DMS153 treated with DMSO at 0.1 percent for 48 hours (cell line): ENCODE measurements at regions not wholly inside any gene's neighbourhood (a gene's known extent, or its start where the extent isn't known, plus 50 kb on each side); places are given as distances from the start of the nearest gene placed in this dataset.

ENCODE experiments used
- DNase-seq: peaks from one replicate; lab custom pipeline; 2025; ENCODE audit not compliant: unreplicated experiment; lab: John Stamatoyannopoulos, UW

DNA sequence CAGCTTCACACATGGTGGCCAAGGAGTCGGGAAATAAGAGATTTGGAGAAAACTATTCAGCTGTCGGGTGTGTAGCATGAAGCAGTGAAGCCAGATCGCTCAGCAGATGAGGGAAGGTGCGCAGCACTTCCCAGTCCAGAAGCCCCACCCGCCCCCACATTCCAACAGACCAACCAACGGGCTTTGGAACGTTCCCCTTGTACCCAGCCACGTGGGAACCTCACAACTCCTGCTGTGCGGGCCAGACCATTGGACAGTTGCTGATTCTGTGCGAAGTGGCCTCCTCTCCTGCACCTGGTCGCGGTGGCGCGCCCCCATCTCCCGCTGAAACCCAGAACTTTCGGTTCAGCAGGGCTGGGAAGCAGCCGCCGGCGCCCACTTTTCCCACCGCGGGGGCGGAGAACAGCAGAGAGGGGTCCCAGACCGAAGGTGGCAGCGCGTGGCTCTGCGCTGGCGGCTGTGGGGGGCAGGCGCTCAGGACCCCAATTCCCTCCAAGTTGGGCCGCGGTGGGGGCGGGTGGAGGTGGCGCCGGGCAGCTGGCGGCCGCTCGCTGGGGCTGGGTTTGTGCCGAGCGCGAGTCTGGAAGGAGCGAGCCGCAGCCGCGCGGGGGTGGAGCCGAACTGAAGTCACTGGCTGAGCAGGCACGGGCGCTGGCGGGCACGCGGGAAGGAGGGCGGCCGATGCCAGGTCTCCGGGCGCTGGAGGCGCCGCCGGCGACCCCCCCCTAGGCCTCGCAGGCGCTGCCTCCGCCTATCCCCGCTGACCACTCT lies 1301.5 kb upstream of the SORCS1 start:
- DNase-seq, result no peak

DNA sequence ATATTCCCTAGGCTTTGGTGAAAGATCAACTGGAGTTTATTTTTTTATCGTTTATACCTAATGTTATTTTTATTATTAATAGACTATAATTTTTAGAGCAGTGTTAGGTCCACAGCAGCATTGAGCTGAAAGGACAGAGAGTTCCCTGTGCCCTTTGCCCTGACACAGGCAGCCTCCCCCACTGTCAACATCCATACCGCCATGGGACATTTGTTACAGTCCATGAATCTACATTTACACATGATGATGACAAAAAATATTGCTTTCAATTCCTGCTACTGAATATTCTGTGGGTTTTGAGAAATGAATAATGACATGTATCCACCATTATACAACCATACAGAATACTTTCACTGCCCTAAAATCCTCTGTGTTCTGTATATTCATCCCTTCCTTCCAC lies 1297.5 kb upstream of the SORCS1 start:
- DNase-seq, result no peak

DNA sequence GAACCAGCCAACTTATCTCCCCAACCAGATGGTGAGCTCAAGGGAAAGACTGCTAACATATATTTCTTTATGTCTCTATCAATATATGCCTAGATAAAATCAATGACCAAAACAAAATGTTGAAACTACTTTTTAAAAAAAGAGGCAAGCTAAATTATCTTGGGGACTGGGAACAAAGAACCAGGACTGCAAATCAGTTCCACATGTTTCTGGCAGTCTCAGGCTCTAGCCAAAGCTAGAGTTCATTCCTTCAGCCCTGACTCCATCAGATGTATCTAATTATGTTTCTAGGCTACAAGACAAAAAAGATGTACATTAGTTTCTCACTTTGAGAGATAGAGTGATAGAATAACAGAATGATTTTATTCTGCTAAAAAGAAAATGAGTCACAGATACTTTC lies 1290.3 kb upstream of the SORCS1 start:
- DNase-seq, result no peak

DNA sequence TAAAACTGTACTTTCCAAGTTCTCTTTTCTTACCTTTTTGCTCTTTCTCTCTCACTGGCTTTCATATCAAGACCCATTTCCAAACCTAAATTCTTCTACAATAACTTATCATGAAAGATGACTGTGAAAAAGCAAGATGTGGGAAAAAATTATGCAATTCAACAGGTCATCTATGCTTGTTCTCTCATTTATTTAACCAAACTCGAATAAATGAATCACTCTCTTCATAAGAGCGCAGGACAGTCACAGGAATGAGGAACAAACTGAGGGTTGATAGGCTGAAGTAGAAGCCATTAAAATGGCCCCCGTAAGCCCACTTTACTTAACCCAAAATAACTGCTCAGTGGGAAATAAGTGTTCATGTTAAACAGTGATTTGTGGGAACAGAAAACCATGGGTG lies 1289.7 kb upstream of the SORCS1 start:
- DNase-seq, result no peak

DNA sequence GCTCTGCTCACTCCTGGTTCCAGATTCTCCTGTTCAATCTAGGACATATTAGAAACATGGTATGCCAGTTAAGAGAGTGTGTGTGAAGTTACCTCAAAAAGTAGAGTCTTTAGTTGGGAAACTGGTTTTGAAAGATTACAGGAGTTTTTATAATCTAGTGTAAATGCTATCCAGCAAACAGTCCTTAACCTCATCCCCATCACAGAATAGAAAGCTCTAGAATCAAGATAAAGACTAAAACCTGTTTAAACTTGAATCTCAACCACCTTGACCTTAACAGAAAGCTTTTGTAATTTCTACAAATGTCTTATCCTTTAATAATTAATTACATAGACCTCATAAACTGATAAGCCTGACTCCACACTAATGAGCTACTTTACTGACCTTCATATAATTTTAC lies 1288.7 kb upstream of the SORCS1 start:
- no peak for DNase-seq

DNA sequence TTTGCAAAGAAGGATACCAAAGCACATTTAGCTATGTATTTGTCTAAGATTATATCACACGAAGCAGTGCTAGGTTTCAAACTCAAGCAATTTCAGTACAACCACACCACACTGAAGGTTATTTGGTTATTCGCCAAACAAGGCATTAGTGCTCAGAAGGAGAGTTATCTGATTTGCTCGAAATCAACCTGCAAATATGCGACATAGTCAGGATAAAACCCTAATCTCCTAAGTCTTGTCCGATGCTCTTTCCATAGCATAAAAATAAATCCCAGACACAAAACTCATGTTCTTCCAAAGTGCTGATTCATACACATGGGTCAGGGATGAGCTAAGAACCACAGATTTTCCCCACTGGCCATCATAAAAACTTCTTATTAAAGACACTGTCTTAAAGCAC lies 1288.0 kb upstream of the SORCS1 start:
- no peak for DNase-seq

DNA sequence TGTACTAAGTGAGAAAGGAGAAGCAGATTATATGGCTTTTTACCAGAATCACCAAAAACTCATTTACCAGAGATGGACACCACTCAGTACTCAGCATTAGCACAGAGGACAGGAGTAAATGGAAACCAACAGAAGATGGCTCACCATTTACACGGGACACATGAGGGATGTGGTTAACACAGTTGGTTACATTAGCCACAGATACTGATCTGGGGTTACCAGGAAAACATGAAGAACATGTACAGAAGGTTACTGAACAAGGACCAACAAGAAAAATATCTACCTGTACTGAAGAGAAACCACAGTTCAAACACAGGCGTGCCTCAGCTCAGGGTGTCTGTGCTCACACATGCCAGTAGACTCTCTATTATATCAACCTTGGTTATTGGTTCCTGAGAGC lies 1285.8 kb upstream of the SORCS1 start:
- no peak for DNase-seq

DNA sequence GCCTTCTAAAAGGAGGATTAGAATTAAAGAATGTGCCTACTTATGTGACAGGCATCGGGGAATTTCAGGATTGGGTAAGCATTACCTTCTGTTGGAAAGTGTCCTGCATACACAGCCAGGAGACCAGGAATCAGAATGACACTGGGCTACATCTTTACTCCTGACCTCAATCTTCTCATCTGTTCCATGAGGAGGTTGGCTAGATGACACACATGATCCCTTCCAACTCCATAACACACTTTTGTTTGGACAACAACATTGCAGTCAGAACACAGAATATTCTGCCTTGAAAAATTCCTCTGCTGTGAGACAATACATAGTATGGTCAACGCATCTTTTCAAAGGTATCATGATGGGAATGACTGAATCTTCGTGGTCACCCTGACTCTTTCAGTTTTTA lies 1281.2 kb upstream of the SORCS1 start:
- DNase-seq, result no peak

DNA sequence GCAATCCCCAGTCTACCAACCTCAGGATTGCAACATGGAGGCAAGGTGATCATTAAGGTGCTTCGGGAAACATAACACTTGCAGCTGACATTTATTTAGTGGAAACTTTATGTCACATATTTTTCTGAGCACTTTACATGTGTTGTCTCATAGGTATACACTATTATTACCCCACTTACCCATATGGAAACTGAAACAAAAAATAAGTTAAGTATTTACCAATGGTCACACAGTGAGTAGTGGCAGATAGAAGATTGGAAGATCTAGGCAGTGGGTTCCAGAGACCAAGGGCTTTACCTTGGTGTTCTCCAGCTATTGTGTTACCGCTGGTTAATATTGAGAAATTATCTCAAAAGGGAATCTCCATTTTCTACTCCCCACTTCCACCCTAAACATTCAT lies 1279.1 kb upstream of the SORCS1 start:
- DNase-seq, result no peak

DNA sequence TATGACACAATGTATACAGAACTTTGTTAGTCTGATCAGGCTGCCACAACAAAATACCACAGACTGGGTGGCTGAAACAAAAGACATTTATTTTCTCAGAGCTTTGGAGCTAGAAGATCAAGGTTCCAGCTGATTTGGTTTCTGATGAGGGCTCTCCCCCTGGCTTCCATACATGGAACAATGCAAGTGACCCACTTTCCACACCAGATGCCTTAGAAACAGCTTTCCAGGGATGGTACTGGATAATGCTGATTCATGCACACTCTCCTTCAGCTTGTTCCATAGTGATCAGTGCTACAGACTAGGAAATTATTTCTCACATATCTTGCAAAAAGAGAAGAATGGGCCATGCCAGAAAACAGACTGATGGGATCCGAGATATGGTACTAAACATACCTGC lies 1274.9 kb upstream of the SORCS1 start:
- no peak for DNase-seq

DNA sequence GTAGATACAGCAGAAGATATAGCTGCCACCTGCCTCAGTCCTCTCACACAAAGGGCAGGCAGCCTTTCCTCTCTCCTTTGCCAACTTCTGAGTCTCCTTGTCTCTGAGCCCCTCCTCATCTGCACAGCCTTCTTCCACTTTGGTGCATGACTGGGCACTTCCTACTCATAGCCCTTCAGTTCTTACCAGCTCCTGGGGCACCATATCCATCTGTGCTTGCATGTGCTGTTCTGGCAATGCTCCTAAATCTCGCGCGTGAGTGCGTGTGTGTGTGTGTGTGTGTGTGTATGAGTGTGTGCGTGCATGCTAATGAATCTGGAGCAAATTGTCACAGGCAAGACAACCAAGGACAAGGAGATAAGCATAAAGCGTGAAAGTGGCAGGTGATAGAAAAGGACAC lies 1271.6 kb upstream of the SORCS1 start:
- no peak for DNase-seq

DNA sequence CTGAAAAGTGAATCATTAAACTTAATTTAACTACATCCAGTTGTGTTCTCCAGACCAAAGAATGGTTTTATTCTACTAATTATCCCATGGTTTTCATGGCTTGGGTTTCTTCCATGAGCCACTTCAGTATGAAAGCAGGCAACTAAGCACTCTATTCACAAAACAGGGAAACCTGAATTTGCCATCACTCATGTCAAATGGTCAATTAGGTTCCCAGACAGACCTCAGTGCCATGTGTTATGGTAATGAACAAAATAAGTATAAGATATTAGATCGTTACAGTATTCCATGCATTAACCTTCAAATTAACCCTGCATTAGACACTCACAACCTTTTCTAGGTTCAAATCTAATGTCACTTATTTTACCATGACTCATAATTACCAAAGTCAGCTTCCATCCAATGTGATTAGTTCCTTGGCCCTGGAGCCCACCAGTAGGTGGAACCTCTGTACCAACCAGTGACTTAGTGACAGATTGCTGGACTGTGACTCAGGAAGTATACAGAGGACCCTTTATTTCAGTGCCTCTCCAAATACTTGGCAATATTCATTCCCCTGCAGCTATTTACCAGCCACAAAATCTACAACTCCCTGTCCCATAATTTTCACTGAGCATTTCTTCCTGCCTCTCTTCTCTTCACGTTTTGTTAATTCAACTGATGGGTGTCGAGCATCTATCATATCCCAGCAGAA lies 1270.2 kb upstream of the SORCS1 start:
- DNase-seq, result no peak

DNA sequence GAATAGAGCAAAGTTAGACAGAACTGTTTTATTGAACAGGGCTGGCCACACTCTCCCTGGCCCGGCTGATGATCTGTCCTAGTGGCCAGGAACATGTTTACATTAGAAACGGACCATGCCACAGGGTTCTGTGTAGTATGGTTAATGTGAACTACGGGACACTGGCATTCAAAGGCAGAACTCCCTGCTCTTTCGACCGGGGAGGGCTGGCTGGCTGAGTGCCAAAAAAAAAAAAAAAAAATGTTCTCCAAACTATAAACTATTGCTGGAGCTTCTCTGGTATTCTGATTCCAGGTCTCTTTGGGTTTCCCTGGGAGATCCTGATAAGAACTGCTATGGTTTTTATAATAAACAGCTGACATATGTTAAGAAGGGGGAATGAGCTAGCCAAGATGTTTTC lies 1262.6 kb upstream of the SORCS1 start:
- DNase-seq, result no peak

DNA sequence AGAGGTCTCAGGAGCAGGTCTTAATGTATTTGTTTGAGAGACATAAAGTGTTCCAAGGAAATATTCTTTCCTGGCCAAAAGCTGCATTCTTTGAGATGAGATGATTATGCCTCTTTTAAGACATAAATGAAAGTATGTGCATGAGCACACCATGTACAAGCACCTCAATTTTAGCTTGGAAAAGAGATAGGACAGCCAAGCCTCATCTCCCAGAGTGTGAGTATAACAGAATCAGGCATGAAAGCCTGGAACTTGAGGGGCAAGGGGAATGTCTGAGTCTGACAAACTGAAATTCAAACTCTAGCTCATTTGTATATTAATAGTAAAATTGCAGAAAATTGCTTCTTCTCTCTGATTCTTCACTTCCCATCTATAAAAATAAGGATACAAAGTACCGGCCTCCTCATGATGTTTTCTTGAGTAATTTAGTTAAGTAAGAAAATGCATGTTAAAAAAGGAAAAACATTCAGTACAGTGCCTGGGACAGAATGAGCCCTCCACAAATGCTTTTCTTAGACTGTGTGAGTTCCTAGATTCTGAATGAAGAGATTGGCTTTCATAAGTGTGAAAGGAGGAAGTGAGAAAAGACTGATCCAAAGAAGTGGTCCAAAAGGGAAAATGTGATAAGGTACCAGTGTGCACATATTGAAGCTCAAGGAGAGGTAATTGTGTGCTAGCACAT lies 1260.9 kb upstream of the SORCS1 start:
- no peak for DNase-seq

DNA sequence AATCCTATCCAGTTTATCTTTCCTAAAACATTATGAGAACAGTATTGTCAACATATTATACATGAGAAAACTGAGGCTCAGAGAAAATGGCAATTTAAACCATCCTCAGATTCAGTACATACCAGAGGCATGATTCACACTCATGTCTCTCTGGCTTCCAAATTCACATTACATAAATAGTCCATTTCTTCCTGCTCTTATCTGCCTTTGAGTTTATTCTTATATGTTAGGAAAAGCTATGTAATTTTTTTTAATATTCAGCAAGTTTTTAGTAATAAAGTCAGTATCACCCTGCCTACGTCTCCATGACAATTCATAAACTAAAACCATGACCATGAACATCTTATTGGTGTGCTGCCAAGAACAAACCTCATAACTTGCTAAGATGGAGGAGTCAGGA lies 1260.2 kb upstream of the SORCS1 start:
- no peak for DNase-seq

DNA sequence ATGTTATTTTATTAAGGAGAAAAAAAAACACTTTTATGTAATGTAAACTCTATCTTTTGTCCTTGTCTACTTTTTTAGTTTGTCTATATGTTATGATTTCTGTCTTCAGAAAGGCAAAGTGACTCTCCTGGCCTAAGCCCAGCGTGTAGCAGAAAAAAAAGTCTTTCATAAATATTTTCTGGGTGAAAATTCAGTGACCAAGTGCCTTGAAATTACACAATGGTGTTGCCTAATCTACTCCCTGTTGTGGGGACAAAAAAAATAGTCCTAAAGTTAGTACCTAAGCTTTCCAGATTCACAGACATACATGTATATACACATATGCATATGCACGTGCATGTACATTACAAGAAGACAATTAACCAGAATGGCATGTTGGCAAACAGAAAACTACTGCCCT lies 1257.8 kb upstream of the SORCS1 start:
- DNase-seq, result no peak

DNA sequence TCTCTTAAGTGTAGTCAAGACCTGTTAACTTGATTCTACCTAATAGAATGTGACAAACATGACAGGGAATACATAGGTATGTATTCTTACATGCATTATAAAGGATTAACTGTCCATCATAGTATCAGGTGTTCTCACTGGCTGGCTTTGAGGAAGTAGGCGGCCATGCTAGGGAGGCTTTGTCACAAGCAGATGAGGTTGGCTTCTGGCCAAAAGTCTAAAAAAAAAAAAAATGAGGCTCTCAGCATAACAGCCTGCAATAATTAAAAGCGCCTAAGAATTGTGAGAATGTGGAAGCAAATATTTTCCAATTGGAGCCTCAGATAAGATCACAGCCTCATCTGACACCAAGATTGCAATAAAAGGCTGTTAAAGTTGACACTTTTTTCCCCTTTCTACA lies 1256.8 kb upstream of the SORCS1 start:
- peak; percentile 2 for DNase-seq

DNA sequence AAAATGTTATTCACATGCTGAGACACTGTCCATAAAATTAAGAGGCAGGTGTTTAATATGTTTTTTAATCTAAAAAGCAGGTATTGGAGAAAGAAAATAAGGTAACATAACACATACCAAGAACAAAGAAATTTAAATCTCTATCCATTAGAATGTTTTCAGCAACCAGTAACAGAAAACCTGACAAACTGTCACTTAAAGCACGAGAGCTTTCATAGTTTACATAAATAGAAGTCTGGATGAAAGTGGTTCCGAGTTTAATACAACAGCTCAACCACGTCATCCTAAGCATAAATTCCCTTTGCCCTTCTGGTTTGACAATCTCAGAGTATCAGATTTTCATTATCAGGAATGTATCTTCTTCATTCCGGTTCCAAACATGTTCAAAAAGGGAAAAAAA lies 1249.4 kb upstream of the SORCS1 start:
- no peak for DNase-seq

DNA sequence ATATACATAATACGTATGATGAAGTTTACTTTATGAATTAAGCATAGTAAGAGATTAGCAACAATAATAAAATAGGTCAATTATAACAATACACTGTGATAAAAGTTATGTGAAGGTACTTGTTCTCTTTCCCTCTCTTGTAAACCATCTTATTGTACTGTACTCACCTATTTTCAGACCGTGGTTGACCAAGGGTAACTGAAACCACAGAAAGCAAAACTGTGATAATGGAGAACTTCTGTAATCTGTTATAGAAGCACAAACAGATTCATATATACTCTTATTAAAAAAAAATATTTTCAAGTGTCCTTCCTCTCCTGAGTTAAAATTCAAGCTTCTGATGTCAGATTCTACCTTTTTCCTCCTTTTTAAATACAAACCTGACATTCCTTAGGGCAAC lies 1247.8 kb upstream of the SORCS1 start:
- DNase-seq, result no peak

DNA sequence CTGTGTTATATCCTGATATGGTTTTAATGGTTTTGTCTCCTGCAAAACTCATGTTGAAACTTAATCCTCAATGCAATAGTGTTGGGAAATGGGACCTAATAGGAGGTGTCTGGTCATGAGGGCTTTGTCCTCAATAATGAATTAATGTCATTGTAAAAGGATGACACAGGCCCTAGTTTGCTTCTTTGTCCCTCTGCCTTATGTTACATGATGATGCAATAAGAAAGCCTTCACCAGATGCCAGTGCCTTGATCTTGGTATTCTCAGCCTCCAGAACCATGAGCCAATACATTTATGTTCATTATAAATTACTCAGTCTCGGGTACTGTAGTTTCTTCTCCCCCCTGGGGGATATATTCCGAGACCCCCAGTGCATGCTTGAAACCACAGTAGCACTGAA lies 1247.4 kb upstream of the SORCS1 start:
- no peak for DNase-seq

DNA sequence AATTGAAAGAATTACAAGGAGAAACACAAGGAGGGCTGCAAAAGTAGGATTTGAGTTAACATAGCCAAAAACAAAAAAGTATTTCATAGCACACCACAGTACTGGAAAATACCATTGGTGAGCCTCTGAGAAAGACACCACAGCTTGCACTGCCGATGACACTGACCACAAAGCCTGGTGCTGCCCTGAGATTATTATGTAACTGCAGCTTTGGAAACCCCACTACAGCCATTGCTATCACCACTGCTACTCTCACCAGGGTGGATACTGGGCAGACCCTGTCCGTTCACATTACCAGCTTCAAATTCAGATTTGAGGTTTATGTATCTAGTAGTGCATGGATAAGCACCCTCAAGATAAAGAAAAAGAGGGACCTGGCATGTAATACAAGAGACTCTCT lies 1246.7 kb upstream of the SORCS1 start:
- DNase-seq, result no peak

DNA sequence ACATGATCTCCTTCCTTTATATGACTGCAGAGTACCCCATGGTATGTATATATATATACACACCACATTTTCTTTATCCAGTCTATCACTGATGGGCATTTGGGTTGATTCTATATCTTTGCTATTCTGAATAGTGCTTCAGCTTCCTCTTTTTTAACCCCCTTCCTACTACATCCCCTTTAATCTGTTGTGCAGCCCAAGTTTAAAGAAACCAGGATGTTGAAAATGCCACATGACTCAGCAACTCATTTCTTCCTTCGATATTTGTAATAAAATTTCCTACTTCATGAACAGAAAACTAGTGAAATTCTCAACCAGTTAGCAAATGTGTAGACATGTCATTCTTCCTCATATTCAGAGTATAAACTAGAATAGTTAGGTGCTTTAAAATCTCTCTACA lies 1245.7 kb upstream of the SORCS1 start:
- DNase-seq, result no peak
